HepG2 (cell line): ENCODE measurements at regions not wholly inside any gene's neighbourhood (a gene's known extent, or its start where the extent isn't known, plus 50 kb on each side); places are given as distances from the start of the nearest gene placed in this dataset.

Source experiments
- FOSL2 ChIP-seq: sonication (generic); formaldehyde crosslinking; IDR thresholded peaks from 2 replicates; pipeline ENCODE4 v1.4.0; 2020; ENCODE audit warnings: missing genetic modification reagents
- HMGXB4 ChIP-seq, 2 experiments: sonication (generic) in 1 of 2; formaldehyde crosslinking in 1 of 2; IDR thresholded peaks; 2 replicates each; pipeline versions ENCODE4 v1.4.0 to v1.6.1; 2018 to 2020; ENCODE audit warnings: missing genetic modification reagents in 2 of 2, borderline replicate concordance in 1 of 2, low read depth in 1 of 2, mild to moderate bottlenecking in 1 of 2, missing biosample characterization in 1 of 2
- HOXA7 ChIP-seq: sonication (generic); formaldehyde crosslinking; IDR thresholded peaks from 2 replicates; pipeline ENCODE4 v1.8.1; 2022; ENCODE audit warnings: mild to moderate bottlenecking, missing genetic modification reagents, moderate library complexity
- PATZ1 ChIP-seq: sonication (generic); formaldehyde crosslinking; IDR thresholded peaks from 2 replicates; pipeline ENCODE4 v1.4.0; 2020; ENCODE audit warnings: missing genetic modification reagents
- RNF2 ChIP-seq: fragments of 450-650 bp; conservative IDR thresholded peaks from 2 replicates; pipeline ENCODE4 v1.6.1; 2016; ENCODE audit warnings: low read depth
- ZGPAT ChIP-seq: IDR thresholded peaks from 2 replicates; pipeline ENCODE4 v1.6.1; 2016; ENCODE audit warnings: mild to moderate bottlenecking
- ZNF660 ChIP-seq: sonication (generic); formaldehyde crosslinking; IDR thresholded peaks from 2 replicates; pipeline ENCODE4 v1.5.1; 2020; ENCODE audit warnings: mild to moderate bottlenecking, low read depth, missing genetic modification reagents, borderline replicate concordance

- TF ChIP-seq FOSL2 (CRISPR knock-in tag) (no peak), RNF2 (no peak), ZNF660 (CRISPR knock-in tag) (no peak), PATZ1 (no peak), HOXA7 (CRISPR knock-in tag) (no peak), HMGXB4 (CRISPR knock-in tag; IDR thresholded peaks at IDR 0.05; ENCODE audit: borderline replicate concordance in 1 of 2, low read depth in 1 of 2) (no peak), ZGPAT (CRISPR knock-in tag) (no peak)
Measured at GRCh38 chr1:94670273-94670672, 128.7 kb upstream of the F3 start.
